ENCODE measurements at regions not wholly inside any gene's neighbourhood (a gene's known extent, or its start where the extent isn't known, plus 50 kb on each side); places are given as distances from the start of the nearest gene placed in this dataset.
"Not testable (repeated sequence)": the region's sequence is repeated elsewhere in the genome, so short reads cannot be mapped to it uniquely, and the experiment has no call there.

DNA sequence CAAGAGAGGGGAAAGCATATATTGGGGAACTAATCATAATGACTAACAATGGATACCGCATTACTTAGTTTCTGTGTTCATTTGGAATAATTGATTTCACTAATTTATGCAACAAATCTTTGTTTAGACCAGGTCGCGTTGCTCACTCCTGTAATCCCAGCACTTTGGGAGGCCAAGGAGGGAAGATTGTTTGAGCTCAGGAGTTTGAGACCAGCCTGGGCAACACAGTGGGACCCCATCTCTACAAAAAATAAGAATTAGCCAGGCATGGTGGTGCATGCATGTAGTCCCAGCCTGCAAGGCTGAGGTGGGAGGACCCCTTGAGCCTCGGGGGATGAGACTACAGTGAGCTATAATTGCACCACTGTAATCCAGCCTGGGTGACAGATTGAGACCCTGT, 585.7 kb upstream of the CBLB start:
- DNase-seq (ENCODE audit: low read depth in 2 of 2), result no peak

DNA sequence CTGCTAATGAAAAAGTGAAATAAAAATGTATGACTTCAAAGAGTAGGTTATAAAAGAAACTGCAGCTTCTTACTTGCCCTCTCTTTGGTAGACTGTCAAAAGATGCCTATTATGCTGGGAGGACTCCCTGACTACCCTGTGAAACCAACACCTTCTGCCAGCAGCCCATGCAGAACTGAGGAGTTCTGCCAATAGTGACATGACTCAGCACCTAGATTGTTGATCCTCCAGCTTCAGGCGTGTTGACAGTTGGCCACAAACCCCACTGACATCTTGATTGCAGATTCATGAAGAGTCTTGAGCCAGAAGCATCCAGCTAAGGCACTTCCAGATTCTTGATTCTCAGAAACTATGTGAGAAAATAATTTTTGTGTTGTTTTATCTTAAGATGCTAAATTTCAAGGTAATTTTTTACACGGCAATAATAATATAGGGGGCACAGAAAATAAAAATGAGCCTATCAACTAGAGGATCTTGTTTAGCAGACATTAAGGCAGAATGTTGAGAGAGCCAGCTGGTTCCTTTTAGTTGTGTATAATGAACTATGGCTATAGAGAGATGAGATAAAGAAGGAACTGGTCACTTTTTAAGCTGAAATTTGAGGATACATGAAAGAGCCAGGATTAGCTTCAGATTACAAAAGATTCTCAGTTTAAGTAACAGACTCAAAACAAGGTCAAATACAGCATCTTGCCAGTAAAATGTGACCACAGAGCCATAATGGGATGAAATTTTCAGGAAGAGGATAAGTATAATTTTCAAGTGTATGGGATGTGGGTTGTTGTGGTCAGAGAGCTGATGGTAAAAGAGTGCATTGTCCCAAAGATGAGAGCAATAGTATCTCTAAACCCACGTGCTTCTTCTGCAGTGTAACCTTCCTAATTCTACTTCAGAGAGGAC, 588.7 kb upstream of the CBLB start:
- peak; percentile 80 to 81 for DNase-seq (ENCODE audit: low read depth in 2 of 2)

DNA sequence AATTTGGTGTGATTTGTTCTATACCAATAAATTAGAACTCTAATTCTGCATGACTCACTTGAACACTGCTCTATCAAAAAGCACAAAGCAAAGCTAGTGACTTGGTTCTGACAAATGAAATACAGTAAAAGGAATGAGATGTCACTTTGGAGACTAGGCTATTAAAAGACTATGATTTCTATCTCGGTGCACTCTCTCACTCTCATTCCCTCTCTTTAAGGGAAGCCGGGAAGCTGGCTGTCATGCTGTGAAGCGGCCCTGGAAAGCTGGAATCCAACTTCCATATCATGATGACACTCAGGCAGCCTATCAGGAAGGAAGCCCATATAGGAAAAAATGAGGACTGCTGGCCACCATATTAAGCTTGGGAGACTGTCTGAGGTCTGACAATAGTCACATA, 590.1 kb upstream of the CBLB start:
- no peak for DNase-seq (ENCODE audit: low read depth in 2 of 2)

DNA sequence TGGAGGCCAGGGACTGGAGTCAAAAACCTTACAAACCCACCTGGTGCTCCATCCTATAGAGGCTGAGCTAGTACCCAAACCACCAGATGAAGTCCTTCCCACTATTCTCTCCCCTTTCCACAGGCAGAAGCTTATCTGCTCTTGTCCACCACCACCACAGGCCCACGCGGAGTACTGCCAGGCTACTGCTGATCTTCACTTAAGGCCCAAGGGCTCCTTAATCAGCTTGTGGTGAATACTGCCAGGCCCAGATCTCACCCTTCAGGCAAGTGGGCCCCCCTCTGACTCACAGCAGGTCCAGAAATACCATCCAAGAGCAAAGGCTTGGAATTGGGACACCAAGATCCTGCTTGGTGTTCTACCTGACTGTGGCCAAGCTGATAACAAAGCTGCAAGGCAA, 598.1 kb upstream of the CBLB start:
- no peak for DNase-seq (ENCODE audit: low read depth in 2 of 2)

DNA sequence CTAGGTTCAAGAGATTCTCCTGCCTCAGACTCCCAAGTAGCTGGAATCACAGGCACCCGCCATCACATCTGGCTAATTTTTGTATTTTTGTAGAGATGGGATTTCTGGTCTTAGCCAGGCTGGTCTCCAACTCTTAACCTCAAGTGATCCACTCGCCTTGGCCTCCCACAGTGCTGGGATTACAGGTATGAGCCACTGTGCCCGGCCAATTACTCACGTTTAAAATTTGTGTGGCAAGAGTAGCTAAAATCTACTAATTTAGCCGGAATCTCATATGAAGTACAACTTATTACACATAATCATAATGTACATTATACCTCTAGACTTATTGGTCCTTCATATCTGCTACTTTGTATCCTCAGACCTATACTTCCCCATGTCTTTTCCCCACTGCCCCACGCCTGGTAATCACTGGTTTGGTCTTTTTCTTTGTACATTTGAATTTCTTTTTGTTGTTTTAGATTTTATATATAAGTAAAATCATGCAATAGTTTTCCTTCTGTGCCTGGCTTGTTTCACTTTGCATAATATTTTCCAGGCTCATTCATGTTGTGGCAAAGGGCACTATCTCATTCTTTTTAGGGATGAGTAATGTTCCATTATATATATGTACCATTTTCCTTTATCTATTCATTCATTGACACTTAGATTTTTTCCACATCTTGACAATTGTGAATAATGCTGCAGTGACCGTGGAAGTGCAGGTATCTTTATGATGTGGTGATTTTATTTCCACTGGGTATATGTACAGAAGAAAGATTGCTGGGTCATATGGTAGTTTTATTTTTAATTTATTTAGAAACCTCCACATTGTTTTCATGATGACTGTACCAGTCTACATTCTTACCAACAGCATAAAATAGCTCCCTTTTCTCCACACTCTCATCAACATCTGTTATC, 605.0 kb upstream of the CBLB start:
- DNase-seq (ENCODE audit: low read depth in 2 of 2), result no peak

DNA sequence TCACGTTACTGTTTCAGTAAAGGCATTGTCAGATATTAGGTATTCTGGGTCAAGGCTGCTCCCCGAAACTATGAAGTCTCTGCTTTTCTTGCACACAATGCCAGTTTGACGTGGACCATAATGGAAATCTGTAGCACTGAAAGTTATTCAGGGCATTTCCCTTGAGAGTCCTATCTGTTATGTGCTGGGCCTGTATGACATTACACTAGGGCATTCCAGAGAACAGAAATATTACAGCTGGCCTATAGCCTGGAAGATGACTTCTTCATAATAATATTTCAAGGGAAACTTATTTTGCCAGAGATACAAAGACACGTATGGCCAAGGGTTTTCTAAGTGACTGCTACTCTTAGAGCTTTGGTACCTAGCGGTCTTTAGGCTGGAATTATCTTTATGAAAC, 613.6 kb upstream of the CBLB start:
- peak in 1 of 2 experiments; percentile 1 for DNase-seq (ENCODE audit: low read depth in 2 of 2)

DNA sequence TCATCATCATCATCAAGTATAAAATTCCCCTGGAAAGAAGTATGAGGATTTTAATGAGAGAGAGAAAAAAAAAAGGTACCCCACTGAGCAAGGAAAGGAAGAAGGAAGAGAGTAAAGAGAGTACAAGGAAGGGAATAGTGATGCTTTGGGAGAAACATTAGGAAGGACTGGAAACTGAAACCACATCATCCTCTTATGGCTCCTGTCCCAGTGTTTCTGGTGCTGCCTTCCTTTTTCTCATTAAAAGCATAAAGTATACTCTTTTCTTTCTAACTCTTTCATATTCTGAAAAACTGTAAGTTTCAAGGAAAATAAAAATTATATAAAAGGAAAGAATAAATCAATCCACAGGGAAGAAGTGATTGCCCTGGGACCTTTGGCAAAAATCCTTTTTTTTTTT, 616.4 kb upstream of the CBLB start:
- no peak for DNase-seq (ENCODE audit: low read depth in 2 of 2)

DNA sequence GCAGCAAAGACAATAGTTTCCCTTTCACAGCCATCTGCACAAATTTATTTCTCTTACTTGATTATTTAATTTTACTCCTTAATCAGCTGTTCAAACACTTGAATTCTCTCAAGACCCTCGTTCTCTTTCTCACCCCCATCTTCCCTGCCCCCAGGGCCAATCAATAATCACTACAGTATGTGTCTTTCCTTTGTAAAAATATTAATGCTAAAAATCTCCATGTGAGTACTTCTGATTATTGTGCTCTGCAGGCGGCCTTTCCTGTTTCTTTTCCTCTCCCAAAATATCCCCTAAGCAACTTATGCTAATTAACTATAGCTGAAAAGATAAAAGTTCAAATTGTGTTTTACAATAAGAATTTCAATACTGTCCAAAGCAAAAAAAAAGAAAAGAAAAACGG, 617.0 kb upstream of the CBLB start:
- no peak for DNase-seq (ENCODE audit: low read depth in 2 of 2)

DNA sequence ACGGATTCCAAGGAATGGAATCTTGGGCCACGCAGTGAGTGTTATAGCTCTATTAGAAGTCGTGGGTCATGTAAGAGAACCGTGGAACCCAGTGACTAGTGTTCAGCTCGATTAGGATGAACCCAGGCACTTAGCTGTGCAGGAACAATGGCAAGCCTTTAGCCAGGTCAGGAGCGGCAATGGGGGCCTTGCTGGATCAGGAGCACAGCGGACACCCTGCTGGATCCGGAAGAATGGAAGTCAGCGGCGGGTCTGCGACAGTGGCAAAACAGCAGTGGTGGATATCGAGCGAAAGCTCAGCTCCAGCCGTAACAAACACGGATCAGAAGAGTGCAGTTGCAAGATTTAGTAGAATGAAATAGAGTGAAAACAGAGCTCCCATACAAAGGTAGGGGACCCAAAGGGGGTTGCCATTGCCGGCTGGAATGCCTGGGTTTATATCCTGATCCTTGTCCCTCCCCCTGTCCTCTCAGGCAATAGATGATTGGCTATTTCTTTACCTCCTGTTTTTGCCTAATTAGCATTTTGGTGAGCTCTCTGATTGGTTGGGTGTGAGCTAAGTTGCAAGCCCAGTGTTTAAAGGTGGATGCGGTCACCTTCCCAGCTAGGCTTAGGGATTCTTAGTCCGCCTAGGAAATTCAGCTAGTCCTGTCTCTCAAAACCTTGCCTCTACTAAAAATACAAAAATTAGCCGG, 618.3 kb upstream of the CBLB start:
- DNase-seq (ENCODE audit: low read depth in 2 of 2), result not testable (repeated sequence)

DNA sequence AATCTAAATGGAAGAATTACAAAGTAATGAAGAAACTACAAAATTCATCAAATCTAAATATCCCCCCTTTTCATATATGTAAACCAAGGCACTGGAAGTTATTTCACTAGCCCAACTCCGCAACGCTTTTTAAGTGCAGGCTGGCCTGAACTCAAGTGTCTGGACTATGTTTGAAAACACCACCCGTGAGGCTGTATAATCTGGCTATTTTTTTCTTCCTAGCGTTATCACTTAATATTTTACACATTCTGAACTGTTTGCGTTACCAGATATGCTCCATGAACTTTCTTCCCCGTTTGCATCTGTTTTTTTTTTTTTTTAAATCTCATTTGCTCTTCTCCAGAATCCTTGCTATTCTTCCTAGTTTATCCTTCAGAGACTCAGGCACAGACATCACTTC, 619.5 kb upstream of the CBLB start:
- DNase-seq (ENCODE audit: low read depth in 2 of 2), result no peak

DNA sequence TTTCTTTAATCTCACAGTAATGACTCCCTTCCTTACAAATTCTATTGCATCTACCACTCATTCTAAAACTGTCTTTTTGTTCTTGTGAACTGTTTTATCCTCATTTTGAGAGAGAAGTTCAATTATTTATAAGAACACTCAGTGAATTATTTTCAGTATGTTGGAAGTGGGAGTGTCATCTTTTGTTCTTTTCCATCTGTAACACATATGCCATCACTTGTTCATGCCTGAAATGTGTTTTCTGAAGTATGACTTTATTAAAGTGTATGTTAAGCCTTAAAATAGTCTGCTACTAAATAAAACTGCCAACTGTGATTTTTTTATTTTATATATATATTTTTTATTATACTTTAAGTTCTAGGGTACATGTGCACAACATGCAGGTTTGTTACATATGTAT, 623.0 kb upstream of the CBLB start:
- DNase-seq (ENCODE audit: low read depth in 2 of 2), result no peak

DNA sequence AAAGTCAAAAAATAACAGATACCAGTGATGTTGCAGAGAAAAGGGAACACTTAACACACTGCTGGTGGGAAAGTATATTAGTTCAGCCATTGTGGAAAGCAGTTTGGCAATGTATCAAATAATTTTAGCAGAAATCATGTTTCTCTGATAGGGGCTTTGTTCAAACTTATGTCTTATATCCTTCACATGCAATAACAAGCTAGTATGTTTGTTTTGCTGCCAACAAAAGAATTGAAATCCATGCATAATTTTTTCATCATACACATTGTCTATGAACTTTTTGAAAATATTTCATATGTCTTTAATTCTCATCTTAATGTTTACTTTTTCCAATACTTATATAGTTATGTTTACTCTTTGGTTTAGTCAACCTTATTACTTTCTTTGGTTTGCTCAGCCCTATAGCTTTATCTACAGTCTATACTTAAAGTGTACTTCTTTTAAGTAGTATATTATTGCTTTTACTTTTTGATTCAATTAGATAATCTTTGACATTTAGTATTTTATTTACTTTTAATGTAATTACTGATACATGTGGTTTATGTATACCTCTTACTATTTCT, 639.6 kb upstream of the CBLB start:
- DNase-seq (ENCODE audit: low read depth in 2 of 2), result no peak

DNA sequence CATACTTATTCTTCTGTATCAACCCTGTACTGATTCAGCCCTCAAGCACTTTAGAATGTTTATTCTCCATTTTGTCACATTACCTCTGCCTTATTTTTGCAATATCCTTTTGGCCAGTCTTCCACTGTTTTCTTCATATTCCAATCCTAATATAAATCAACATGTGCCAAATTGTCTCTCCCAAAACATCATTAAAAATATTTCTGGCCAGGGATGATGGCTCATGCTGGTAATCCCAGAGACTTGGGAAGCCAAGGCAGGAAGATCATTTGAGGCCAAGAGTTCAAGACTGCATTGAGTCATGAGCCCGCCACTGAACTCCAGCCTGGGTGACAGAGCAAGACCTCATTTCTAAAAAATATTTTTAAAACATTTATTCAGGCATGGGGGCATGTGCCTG, 641.4 kb upstream of the CBLB start:
- no peak for DNase-seq (ENCODE audit: low read depth in 2 of 2)

DNA sequence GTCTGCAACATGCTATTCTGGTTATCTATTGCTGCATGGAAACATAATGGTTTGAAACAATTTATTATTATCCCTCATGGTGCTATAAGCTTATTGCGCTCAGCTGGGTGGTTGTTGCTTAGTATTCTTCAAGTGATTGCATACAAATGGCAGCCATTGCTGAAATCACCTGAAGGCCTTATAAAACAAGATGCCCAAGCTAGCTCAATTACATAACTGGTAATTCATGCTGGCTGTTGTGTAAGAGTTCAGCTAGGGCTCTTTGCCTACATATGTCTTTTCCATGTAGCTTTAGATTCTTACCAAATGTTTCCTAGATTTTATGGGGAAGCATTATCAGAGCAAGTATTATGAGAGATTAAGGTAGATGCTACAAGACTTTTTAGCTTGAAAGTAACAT, 644.0 kb upstream of the CBLB start:
- no peak for DNase-seq (ENCODE audit: low read depth in 2 of 2)

DNA sequence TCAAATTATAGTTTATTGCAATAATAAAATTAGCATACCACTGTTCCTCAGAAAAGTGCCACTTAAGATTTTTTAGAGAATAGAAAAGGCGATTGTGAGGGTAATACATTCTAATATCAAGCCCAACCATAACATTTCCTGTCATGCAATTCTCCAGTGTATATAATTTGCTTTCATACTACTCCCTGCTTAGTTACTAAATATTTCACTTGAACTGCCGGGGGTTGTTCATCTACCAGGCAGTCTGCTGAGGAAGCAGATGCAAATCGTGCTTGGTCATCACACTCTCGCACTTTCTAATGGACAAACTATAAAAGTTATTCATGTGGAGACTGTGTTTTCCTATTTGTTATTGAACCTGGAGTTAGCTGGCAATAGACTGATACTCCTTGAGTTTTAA, 645.6 kb upstream of the CBLB start:
- DNase-seq (ENCODE audit: low read depth in 2 of 2), result no peak

DNA sequence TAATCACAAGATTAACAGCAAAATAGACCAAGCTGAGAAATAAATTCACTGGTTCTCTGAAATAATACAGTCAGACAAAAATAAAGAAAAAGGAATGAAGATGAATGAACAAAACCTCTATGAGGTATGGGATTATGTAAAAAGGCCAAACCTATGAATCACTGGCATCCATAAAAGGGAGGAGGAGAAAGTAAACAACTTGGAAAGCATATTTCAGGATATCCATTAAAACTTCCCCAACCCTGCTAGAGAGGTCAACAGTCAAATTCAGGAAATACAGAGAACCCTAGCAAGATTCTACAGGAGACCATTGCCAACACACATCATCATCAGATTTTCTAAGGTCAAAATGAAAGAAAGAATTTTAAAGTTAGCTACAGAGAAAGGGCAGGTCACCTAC, 649.7 kb upstream of the CBLB start:
- peak in 1 of 2 experiments; percentile 27 for DNase-seq (ENCODE audit: low read depth in 2 of 2)

DNA sequence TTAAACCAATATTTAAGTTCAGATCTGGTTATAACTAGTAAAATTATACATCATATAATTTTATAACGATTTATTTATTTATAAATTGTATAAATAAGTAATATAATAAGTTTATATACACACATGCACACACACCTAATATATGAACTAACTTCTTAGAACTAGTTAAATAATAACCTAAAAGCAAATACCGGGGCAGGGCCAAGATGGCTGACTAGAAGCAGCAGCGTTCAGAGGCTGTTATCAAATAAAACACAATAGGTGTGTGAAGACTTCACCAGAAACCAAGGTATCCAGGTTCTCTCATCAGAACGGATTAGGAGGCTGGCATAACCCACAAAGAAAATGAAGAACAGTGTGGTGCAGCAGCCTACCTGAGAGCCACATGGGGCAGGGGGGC, 653.6 kb upstream of the CBLB start:
- DNase-seq (ENCODE audit: low read depth in 2 of 2), result no peak

DNA sequence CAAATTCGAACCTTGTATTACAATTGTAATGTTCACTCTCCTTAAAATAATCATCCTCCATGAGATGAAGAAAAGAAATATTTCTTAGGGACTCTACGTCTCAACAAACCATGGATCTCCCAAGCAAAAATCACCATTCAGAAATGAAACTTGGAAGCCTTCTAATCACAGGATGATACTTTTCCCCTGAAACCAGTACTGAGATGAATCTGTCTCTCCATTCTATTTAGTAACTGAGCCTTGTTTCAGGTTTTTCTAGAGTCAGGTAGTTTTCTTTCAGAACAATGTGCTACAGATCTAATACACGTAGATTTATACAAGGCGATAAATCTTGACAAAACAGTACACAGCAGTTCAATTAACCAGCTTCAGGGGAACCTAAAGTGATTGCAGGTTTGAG, 660.1 kb upstream of the CBLB start:
- no peak for DNase-seq (ENCODE audit: low read depth in 2 of 2)

DNA sequence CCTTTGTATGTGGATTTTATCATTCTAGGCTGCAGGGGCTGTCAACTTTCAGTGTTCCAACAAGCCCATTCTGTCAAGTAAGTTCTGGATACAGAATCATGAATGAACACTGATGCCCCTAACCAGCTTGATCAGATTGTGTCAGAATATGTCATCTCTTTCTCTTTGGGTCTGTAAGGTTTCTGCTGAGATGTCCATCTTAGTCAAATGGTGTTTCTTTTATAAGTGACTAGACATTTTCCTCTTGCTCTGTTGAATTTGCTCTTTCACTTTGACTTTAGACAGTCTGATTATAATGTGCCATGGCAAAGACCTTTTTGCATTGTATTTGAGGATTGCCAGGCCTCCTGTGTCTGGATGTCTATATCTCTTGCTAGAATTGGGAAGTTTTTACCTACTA, 660.9 kb upstream of the CBLB start:
- DNase-seq (ENCODE audit: low read depth in 2 of 2), result no peak

DNA sequence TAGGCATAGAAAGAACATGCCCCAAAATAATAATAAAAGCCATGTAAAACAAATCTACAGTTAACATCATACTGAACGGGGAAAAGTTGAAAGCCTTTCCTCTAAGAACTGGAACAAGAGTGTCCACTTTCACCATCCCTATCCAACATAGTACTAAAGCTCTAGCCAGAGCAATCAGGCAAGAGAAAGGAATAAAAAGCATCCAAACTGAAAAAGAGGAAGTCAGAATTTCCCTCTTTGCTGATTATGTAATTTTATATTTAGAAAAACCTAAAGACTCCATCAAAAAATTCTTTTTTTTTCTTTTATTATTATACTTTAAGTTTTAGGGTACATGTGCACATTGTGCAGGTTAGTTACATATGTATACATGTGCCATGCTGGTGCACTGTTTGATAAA, 661.6 kb upstream of the CBLB start:
- no peak for DNase-seq (ENCODE audit: low read depth in 2 of 2)

DNA sequence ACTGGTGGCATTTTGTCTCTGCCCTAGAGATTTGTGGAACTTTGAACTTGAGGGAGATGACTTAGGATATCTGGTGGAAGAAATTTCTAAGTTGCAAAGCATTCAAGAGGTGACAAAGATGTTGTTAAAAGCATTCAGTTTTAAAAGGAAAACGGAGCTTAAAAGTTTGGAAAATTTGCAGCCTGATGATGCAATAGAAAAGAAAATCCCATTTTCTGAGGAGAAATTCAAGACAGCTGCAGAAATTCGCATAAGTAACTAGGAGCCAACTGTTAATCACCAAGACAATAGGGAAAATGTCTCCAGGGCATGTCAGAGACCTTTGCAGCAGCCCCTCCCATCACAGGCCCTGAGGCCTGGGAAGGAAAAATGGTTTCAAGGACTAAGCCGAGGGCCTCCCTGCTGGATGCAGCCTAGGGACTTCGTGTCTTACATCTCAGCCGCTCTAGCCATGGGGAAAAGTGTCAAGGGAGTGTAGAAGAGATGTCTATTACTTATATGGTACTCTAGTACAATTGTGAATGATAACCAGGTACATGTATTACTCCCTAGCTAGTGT, 663.0 kb upstream of the CBLB start:
- not testable (repeated sequence) for DNase-seq (ENCODE audit: low read depth in 2 of 2)

All from fibroblast of skin of left quadriceps (primary cell).